ENCODE measurements at regions not wholly inside any gene's neighbourhood (a gene's known extent, or its start where the extent isn't known, plus 50 kb on each side); places are given as distances from the start of the nearest gene placed in this dataset.

GRCh38 chr19:28154077-28154476 is 1058.9 kb downstream of the UQCRFS1 start:
- TF ChIP-seq CTCF (IDR thresholded peaks at IDR 0.05) (no peak), POLR2A (IDR thresholded peaks at IDR 0.05) (no peak)

Measured in vagina (tissue), 2 donors.